Ovary (tissue), 7 donors: ENCODE measurements at regions not wholly inside any gene's neighbourhood (a gene's known extent, or its start where the extent isn't known, plus 50 kb on each side); places are given as distances from the start of the nearest gene placed in this dataset.

Source experiments
- DNase-seq, 5 donors: peaks; one replicate each; pipeline ENCODE4 v3.0.0-alpha.2; 2019 to 2020
- H3K27ac ChIP-seq, 2 donors: fragments of 200-600 bp; one replicate each; pipeline versions ENCODE4 v1.5.1 to v1.8.0; 2019 to 2022
- H3K27me3 ChIP-seq: fragments of 200-600 bp; one replicate; pipeline ENCODE4 v1.8.0; 2022
- H3K36me3 ChIP-seq: fragments of 200-600 bp; sonication (generic); one replicate; pipeline ENCODE4 v1.5.1; 2019
- H3K4me1 ChIP-seq: one replicate; pipeline ENCODE4 v1.8.1; 2013; ENCODE audit warnings: mild to moderate bottlenecking, moderate library complexity; ENCODE audit not compliant: insufficient read depth
- H3K4me3 ChIP-seq: fragments of 200-600 bp; sonication (generic); one replicate; pipeline ENCODE4 v1.5.1; 2017
- H3K9me3 ChIP-seq, 2 donors: fragments of 200-600 bp in 1 of 2; sonication (generic) in 1 of 2; one replicate each; pipeline versions ENCODE4 v1.5.1 to v1.8.1; 2013 to 2019; ENCODE audit warnings: mild to moderate bottlenecking in 1 of 2, moderate library complexity in 1 of 2
- CTCF ChIP-seq, 3 donors: fragments of 450-650 bp in 2 of 3; fragments of 200-600 bp in 1 of 3; IDR thresholded peaks; one replicate each; pipeline versions ENCODE4 v1.5.1 to v1.8.0; 2016 to 2022; ENCODE audit warnings: antibody characterized with exemption in 3 of 3, mild to moderate bottlenecking in 1 of 3
- EP300 ChIP-seq: sonication (generic); formaldehyde crosslinking; IDR thresholded peaks from one replicate; pipeline ENCODE4 v1.6.1; 2017; ENCODE audit warnings: antibody characterized with exemption
- POLR2A ChIP-seq: fragments of 450-650 bp; IDR thresholded peaks from one replicate; pipeline ENCODE4 v1.6.1; 2017; ENCODE audit warnings: antibody characterized with exemption, mild to moderate bottlenecking, moderate library complexity
- WGBS, 3 donors: extraction: QIAGEN DNeasy Blood & Tissue Kit in 1 of 3; methylation state at CpG; one replicate each; pipeline versions ENCODE4 v1.1.5 to v1.1.7; 2013 to 2017; 5-methylcytosine and 5-hydroxymethylcytosine counted together
- intact Hi-C, 4 donors: fragments of 100-400 bp; cut with DNase I; formaldehyde crosslinking; loops; one replicate each; pipeline versions ENCODE4 v1.11.0 to v1.15.1; 2022 to 2023
- donor health status: DM: no; HTN: no; CAD: no; lungs with moderate emphysema.
- donor health status: DM: no; HTN: no; CAD: no.
- donor health status: Bipolar disorder and iron deficiency.
- donor health status: DM: no; HTN: no; CAD: no.
- donor health status: DM: yes; HTN: yes; CAD: no.

- Histone ChIP-seq H3K4me3 (no peak overlapping the region), H3K27me3 (no peaks in the 10 kb centered on the region), H3K36me3 (no peaks in the 10 kb centered on the region), H3K9me3 (no peaks in the 10 kb centered on the region), H3K27ac (no peak overlapping the region), H3K4me1 (no peaks in the 10 kb centered on the region)
- intact Hi-C loops = no loop called here
- WGBS, 3 donors = 84 to 88% (median 86%) methylated on average over 21 of the region's 21 CpGs
- TF ChIP-seq EP300 (no peak), CTCF (IDR thresholded peaks at IDR 0.05) (no peak), POLR2A (no peak)
- DNase-seq = peak in 2 of 5 donors; percentile 7 to 8
These were observed 100.2 kb downstream of the KIF26A start for GRCh38 chr14:104238424-104239184.

- Histone ChIP-seq H3K9me3 (no peaks in the 10 kb centered on the region), H3K4me3 (no peak overlapping the region), H3K27me3 (no peaks in the 10 kb centered on the region), H3K27ac (no peak overlapping the region), H3K4me1 (peaks cover 2% of the 10 kb centered on the region), H3K36me3 (no peaks in the 10 kb centered on the region)
- 72 to 75% (median 72%) methylated on average over 8 of the region's 8 CpGs for WGBS, 3 donors
- TF ChIP-seq CTCF (IDR thresholded peaks at IDR 0.05) (no peak), EP300 (no peak), POLR2A (no peak)
- intact Hi-C loops = no loop called here
- DNase-seq = peak in 4 of 5 donors; percentile 6 to 12 (median 8)
These were observed 100.9 kb downstream of the KIF26A start for GRCh38 chr14:104239185-104239775.

- peak in 3 of 5 donors; percentile 5 to 9 (median 7) for DNase-seq
- intact Hi-C loops = no loop called here
- TF ChIP-seq CTCF (IDR thresholded peaks at IDR 0.05) (no peak), EP300 (no peak), POLR2A (no peak)
- no peaks in the 10 kb centered on the region for H3K36me3 ChIP-seq
- no peaks in the 10 kb centered on the region for H3K27me3 ChIP-seq
- H3K27ac ChIP-seq = no peak overlapping the region
- no peak overlapping the region for H3K4me3 ChIP-seq
- WGBS, 3 donors = 77 to 85% (median 83%) methylated on average over 17 of the region's 17 CpGs
- peaks cover 6% of the 10 kb centered on the region for H3K4me1 ChIP-seq
- H3K9me3 ChIP-seq = no peaks in the 10 kb centered on the region
These were observed 101.5 kb downstream of the KIF26A start for GRCh38 chr14:104239861-104240301.

GRCh38 chr14:104240434-104241157 is 102.2 kb downstream of the KIF26A start:
- WGBS, 3 donors = 74 to 79% (median 76%) methylated on average over 12 of the region's 12 CpGs
- no peak for TF ChIP-seq CTCF (IDR thresholded peaks at IDR 0.05)
- no peak for TF ChIP-seq EP300
- no peak for TF ChIP-seq POLR2A
- Histone ChIP-seq H3K4me3 (no peak overlapping the region), H3K27ac (no peak overlapping the region), H3K9me3 (no peaks in the 10 kb centered on the region), H3K4me1 (peaks cover 6% of the 10 kb centered on the region), H3K36me3 (no peaks in the 10 kb centered on the region), H3K27me3 (no peaks in the 10 kb centered on the region)
- DNase-seq = peak in 1 of 5 donors; percentile 2
- intact Hi-C loops = no loop called here
